ENCODE measurements at regions not wholly inside any gene's neighbourhood (a gene's known extent, or its start where the extent isn't known, plus 50 kb on each side); places are given as distances from the start of the nearest gene placed in this dataset.

DNA sequence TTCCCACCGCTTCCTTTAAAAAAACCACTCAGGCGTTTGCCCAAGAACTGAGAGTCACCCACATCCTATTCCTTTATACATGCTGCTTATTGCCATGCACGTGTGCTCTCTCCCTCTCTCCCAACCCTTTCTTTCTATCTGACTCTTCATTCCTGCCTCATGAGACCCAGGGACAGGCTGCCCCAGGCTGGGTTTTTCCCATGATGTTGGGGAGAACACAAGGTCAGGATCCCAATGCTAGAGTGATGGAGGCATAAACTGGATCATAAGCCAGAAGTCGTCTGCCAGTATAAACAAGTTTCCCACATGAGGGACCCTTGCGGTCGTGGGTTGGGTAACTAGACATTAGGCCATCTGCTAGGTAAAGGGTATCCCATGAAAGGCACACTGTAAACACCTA lies 64.9 kb downstream of the CD2 start:
- Histone ChIP-seq H3K9me3 (no peaks in the 10 kb centered on the region), H3K36me3 (no peaks in the 10 kb centered on the region), H3K27ac (no peak overlapping the region), H3K27me3 (no peaks in the 10 kb centered on the region), H3K4me1 (no peaks in the 10 kb centered on the region), H3K4me3 (no peak overlapping the region)
- WGBS, 2 donors = 78 to 82% methylated on average over 6 of the region's 6 CpGs
- no peak for TF ChIP-seq EP300 (IDR thresholded peaks at IDR 0.05)
- no peak for TF ChIP-seq POLR2A (IDR thresholded peaks at IDR 0.05)
- TF ChIP-seq, protein P1, sequence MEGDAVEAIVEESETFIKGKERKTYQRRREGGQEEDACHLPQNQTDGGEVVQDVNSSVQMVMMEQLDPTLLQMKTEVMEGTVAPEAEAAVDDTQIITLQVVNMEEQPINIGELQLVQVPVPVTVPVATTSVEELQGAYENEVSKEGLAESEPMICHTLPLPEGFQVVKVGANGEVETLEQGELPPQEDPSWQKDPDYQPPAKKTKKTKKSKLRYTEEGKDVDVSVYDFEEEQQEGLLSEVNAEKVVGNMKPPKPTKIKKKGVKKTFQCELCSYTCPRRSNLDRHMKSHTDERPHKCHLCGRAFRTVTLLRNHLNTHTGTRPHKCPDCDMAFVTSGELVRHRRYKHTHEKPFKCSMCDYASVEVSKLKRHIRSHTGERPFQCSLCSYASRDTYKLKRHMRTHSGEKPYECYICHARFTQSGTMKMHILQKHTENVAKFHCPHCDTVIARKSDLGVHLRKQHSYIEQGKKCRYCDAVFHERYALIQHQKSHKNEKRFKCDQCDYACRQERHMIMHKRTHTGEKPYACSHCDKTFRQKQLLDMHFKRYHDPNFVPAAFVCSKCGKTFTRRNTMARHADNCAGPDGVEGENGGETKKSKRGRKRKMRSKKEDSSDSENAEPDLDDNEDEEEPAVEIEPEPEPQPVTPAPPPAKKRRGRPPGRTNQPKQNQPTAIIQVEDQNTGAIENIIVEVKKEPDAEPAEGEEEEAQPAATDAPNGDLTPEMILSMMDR (IDR thresholded peaks at IDR 0.05) = no peak
- DNase-seq (ENCODE audit: low spot score in 2 of 2) = no peak

DNA sequence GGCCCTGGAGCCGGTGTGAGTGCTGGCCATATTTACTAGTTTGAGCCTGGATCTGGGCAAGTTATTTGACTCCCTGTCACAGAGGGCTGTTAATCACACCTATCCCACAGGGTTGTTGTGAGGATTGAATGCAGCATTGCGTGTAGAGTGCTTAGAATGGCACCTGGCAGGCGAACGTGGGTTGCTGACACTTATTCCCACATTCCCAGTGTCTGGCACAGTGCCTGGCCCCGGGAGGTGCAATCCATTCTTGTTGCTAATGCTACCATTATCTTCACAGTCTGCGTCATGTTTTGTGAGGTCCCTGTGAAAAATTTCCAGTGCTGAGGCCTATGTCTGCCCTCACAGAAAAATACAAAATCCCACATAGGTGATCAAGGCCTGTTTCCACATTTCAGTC lies 66.1 kb downstream of the CD2 start:
- Histone ChIP-seq H3K27ac (no peak overlapping the region), H3K36me3 (no peaks in the 10 kb centered on the region), H3K27me3 (no peaks in the 10 kb centered on the region), H3K4me1 (no peaks in the 10 kb centered on the region), H3K9me3 (no peaks in the 10 kb centered on the region), H3K4me3 (no peak overlapping the region)
- no peak for DNase-seq (ENCODE audit: low spot score in 2 of 2)
- TF ChIP-seq EP300 (IDR thresholded peaks at IDR 0.05) = no peak
- no peak for TF ChIP-seq POLR2A (IDR thresholded peaks at IDR 0.05)
- TF ChIP-seq, protein P1 (IDR thresholded peaks at IDR 0.05) = no peak
- 68 to 76% methylated on average over 6 of the region's 6 CpGs for WGBS, 2 donors

DNA sequence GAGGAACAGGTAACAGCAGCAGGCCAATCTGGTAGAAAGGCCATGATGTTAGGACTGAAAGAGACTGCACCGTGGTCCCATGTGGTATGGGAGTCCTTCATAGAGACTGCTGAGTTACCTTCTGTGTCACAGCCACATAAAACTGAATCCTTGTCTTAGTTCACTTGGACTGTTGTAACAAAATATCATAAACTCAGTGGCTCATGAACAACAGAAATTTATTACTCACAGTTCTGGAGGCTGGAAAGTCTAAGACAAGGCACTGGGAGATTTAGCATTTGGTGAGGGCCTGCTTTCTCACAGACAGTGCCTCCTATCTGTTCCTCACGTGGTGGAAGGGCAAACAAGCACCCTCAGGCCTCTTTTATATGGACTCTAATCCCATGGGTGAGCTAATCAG lies 67.5 kb downstream of the CD2 start:
- Histone ChIP-seq H3K9me3 (no peaks in the 10 kb centered on the region), H3K27me3 (no peaks in the 10 kb centered on the region), H3K27ac (no peak overlapping the region), H3K36me3 (no peaks in the 10 kb centered on the region), H3K4me3 (no peak overlapping the region), H3K4me1 (no peaks in the 10 kb centered on the region)
- 80 to 83% methylated on average over 2 of the region's 2 CpGs for WGBS, 2 donors
- TF ChIP-seq EP300 (IDR thresholded peaks at IDR 0.05) (no peak), POLR2A (IDR thresholded peaks at IDR 0.05) (no peak)
- TF ChIP-seq, protein P1 (IDR thresholded peaks at IDR 0.05) = no peak
- no peak for DNase-seq (ENCODE audit: low spot score in 2 of 2)

DNA sequence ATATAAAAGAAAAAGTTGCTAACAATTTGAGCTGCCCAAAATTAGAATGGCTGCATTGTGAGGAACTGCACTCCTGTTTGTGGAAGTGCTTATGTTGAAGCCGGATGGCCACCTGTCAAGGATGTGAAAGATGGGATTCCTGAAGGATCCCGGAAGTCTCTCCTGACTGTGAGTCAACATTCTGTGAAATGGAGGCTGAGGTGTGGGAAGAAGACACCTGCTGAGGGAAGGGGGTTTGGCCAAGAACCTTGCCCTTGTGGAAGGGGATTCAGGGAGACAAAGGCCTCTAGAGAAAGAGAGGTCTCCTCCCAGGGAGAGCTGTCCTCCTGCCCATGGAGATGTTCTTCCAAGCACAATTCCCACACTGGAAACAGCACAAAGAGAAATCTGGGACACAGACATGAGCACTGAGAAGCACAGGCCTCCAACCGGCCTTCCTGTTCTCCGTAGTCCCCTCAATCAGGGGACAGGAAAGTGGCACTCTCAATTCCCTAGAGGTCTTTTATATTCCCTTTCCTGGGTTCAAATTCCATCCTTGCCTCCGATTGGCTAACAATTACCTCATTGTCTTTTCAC lies 70.5 kb downstream of the CD2 start:
- H3K36me3 ChIP-seq = no peaks in the 10 kb centered on the region
- 53 to 60% methylated on average over 5 of the region's 5 CpGs for WGBS, 2 donors
- no peak overlapping the region for H3K4me3 ChIP-seq
- H3K4me1 ChIP-seq = no peaks in the 10 kb centered on the region
- TF ChIP-seq, protein P1 (IDR thresholded peaks at IDR 0.05) = no peak
- no peak for TF ChIP-seq EP300 (IDR thresholded peaks at IDR 0.05)
- TF ChIP-seq POLR2A (IDR thresholded peaks at IDR 0.05) = no peak
- H3K9me3 ChIP-seq = no peaks in the 10 kb centered on the region
- H3K27ac ChIP-seq = no peak overlapping the region
- H3K27me3 ChIP-seq = no peaks in the 10 kb centered on the region
- DNase-seq (ENCODE audit: low spot score in 2 of 2) = no peak

DNA sequence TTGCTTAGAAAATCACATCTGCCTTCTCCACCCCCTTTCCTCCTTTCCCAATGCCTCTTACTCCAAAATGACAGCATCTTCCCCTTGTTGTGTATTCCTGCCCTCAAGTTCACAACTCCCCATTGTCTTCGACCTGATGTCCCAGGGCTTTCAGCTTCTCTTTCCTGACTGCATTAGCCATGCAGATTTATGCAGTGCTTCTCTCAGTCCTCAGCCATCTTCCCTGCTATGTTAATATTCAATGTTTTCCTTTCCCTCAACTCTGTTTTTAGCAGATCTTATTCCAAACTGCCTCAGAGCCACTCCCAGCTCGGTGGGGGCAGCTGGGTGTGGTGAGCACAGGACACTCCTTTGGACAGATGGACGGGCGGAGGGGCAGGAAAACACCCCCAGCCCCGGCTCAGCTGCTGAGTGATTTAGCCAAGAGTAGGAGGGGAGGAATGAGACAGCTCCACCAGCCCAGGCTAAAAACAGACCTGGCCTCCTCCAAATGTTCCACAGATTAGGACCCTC lies 71.0 kb downstream of the CD2 start:
- Histone ChIP-seq H3K36me3 (no peaks in the 10 kb centered on the region), H3K27me3 (no peaks in the 10 kb centered on the region), H3K27ac (no peak overlapping the region), H3K4me1 (no peaks in the 10 kb centered on the region), H3K4me3 (no peak overlapping the region), H3K9me3 (no peaks in the 10 kb centered on the region)
- DNase-seq (ENCODE audit: low spot score in 2 of 2) = no peak
- TF ChIP-seq POLR2A (IDR thresholded peaks at IDR 0.05) = no peak
- TF ChIP-seq, protein P1 (IDR thresholded peaks at IDR 0.05) = no peak
- no peak for TF ChIP-seq EP300 (IDR thresholded peaks at IDR 0.05)
- WGBS, 2 donors = 26 to 31% methylated on average over 5 of the region's 5 CpGs
